Fibroblast of lung (primary cell): ENCODE measurements at regions not wholly inside any gene's neighbourhood (a gene's known extent, or its start where the extent isn't known, plus 50 kb on each side); places are given as distances from the start of the nearest gene placed in this dataset.

ENCODE experiments used
- CTCF ChIP-seq, 2 donors: IDR thresholded peaks in 1 of 2; conservative IDR thresholded peaks in 1 of 2; 1 replicate in 1 of 2; 2 replicates in 1 of 2; pipeline ENCODE4 v1.5.1; 2011 to 2012; ENCODE audit warnings: low read length in 2 of 2, control low read depth in 1 of 2, inconsistent platforms in 1 of 2, low read depth in 1 of 2, mild to moderate bottlenecking in 1 of 2
- EZH2 ChIP-seq: IDR thresholded peaks from 2 replicates; pipeline ENCODE4 v1.5.1; 2012; ENCODE audit warnings: low read length, control low read depth, mild to moderate bottlenecking; ENCODE audit errors: missing control alignments

DNA sequence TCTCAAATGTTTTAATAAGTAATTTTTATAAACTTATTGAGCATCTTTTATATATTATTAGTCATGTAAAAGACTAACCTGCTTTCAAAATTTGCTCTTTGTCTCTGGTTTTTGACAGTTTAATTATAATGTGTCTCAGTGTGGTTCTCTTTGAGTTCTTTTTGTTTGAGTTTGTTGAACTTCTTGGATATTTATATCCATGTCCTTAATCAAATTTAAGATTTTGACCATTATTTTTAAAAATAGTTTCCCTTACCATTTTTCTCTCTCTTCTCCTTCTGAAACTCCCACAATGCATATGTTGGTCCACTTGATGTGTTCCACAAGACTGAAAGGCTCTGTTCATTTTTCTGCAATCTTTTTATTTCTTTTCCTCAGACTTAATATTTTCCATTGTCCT, 366.1 kb upstream of the GOLIM4 start:
- TF ChIP-seq CTCF (conservative IDR thresholded peaks at IDR 0.05 in 1 of 2, IDR thresholded peaks at IDR 0.05 in 1 of 2; ENCODE audit: low read depth in 1 of 2, low read length in 2 of 2) (no peak), EZH2 (no peak)
